ENCODE measurements at regions not wholly inside any gene's neighbourhood (a gene's known extent, or its start where the extent isn't known, plus 50 kb on each side); places are given as distances from the start of the nearest gene placed in this dataset.

DNA sequence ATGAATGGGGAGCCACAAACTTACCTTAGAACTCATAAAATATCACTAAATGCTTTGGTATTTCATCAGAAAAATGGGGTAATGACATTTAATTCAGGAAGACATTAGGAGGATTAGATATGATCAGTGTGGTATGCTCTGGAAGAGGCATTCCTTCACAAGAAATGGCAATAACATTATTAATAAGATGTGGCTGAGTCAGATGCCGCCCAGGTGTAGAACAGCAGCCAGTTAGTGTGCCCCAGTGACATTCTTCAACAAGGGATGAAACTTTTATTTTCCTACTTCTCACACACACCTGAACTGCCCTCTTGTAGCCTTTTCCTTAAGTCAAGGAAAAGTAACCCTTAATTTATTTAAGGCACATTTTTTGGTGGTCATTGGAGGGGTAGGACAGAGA lies 69.2 kb upstream of the DYNAP start:
- TF ChIP-seq CTCF (conservative IDR thresholded peaks at IDR 0.05; ENCODE audit: low read depth, low read length) (no peak), EZH2phosphoT487 (IDR thresholded peaks at IDR 0.05; ENCODE audit: borderline replicate concordance, low read length) (no peak), EZH2 (IDR thresholded peaks at IDR 0.05; ENCODE audit: low read length, unreplicated experiment) (no peak)

Data from PC-3 (cell line).